ENCODE measurements at regions not wholly inside any gene's neighbourhood (a gene's known extent, or its start where the extent isn't known, plus 50 kb on each side); places are given as distances from the start of the nearest gene placed in this dataset.

DNA sequence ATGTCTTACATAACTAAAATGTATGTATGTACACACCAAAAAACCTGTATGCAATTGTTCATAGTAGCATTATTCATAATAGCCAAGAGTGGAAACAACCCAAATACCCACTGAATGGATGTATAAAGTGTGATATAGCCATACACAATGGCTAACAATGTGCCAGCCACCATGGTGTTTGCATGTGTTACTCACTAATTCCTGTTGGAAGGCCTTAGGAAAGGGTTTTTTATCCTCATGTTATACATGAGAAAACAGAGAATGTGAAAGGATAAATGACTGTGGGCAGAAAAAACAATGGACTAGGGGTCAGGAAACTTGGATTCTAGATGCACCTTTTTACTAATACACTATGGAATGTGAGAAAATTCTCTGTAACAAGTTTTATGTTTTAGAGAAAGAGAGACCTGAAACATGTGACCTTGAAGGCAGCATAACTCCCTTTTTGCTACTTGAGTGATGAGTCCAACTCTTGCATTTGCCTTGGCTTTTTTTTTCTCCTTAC is 55.7 kb downstream of the TIGD2 start:
- TF ChIP-seq, protein P1, sequence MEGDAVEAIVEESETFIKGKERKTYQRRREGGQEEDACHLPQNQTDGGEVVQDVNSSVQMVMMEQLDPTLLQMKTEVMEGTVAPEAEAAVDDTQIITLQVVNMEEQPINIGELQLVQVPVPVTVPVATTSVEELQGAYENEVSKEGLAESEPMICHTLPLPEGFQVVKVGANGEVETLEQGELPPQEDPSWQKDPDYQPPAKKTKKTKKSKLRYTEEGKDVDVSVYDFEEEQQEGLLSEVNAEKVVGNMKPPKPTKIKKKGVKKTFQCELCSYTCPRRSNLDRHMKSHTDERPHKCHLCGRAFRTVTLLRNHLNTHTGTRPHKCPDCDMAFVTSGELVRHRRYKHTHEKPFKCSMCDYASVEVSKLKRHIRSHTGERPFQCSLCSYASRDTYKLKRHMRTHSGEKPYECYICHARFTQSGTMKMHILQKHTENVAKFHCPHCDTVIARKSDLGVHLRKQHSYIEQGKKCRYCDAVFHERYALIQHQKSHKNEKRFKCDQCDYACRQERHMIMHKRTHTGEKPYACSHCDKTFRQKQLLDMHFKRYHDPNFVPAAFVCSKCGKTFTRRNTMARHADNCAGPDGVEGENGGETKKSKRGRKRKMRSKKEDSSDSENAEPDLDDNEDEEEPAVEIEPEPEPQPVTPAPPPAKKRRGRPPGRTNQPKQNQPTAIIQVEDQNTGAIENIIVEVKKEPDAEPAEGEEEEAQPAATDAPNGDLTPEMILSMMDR (IDR thresholded peaks at IDR 0.05), result no peak
- TF ChIP-seq POLR2A (IDR thresholded peaks at IDR 0.05), result no peak
- ATAC-seq (no peak), DNase-seq (no peak)
- no peaks in the 10 kb centered on the region for H3K27me3 ChIP-seq
- no peak overlapping the region for H3K4me3 ChIP-seq
- H3K27ac ChIP-seq, result no peak overlapping the region
- intact Hi-C loops (cut with DNase I), result loop anchor here (10.0 kb wide), 2 partner anchors 48 to 268 kb away; no protein-coding TSS in a partner anchor
- no peaks in the 10 kb centered on the region for H3K36me3 ChIP-seq (replicated peaks in 1 of 2; ENCODE audit: insufficient read depth in 1 of 2, low read depth in 2 of 2)
- H3K9me3 ChIP-seq, result no peaks in the 10 kb centered on the region
- H3K4me1 ChIP-seq, result peaks cover 6% of the 10 kb centered on the region

DNA sequence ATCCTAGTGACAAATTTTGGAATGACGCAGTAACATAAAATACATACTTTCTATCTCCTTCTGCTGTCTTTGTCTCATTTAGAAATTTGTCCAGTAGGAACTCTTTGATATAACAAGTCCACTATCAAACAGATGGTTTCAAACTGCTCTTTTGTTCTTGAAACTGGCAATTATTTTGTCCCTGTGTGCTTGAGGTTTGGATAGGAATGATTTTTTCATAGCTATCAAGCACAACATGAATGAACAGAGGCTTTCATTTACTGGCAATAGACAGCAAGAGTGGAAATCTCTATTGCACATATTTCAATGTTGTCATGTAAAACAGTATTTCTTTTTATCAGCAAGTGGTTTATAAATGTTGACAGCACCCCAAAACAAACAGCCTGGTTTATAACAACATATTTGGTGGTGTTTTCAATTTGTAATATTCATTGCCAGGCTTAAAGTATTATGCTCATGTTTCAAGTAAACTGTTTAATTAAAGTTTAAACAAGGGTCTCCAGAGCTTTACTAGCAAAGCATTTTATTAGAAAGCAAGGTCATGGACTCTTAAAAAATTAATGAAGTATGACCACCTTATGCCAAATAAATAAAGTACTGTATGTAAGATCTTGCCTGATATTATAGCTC is 60.0 kb downstream of the TIGD2 start:
- no peaks in the 10 kb centered on the region for H3K27me3 ChIP-seq
- H3K27ac ChIP-seq, result no peak overlapping the region
- H3K9me3 ChIP-seq, result no peaks in the 10 kb centered on the region
- WGBS, 2 donors, result 87% methylated on average over 1 of the region's 1 CpG
- TF ChIP-seq, protein P1 (IDR thresholded peaks at IDR 0.05), result no peak
- no peak for TF ChIP-seq POLR2A (IDR thresholded peaks at IDR 0.05)
- DNase-seq (no peak), ATAC-seq (no peak)
- peaks cover 22% of the 10 kb centered on the region for H3K4me1 ChIP-seq
- intact Hi-C loops (cut with DNase I), result no loop called here
- no peak overlapping the region for H3K4me3 ChIP-seq
- no peaks in the 10 kb centered on the region for H3K36me3 ChIP-seq (replicated peaks in 1 of 2; ENCODE audit: insufficient read depth in 1 of 2, low read depth in 2 of 2)

DNA sequence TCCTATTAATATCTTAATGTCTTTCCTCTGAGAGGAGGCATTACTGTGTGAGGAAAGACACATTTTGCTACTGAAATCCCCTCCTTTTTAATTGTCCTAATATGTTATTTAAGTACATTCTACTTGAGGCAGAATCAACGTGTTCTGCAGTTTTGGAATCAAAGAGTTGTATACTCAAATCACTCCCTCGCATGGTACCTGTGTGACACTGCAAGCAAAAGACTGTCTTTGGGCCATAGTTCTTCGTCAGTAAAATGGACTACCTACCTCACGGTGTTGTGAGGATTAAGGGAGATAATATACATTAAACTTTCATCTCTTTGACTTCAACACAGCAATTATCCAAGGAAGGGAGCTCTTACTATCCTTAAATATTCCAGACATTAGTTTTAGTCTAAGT is 61.5 kb downstream of the TIGD2 start:
- DNase-seq (no peak), ATAC-seq (no peak)
- 69 to 86% methylated on average over 4 of the region's 4 CpGs for WGBS, 2 donors
- Histone ChIP-seq H3K4me3 (no peak overlapping the region), H3K4me1 (peaks cover 24% of the 10 kb centered on the region), H3K36me3 (replicated peaks in 1 of 2; ENCODE audit: insufficient read depth in 1 of 2, low read depth in 2 of 2) (no peaks in the 10 kb centered on the region), H3K27ac (no peak overlapping the region), H3K27me3 (no peaks in the 10 kb centered on the region), H3K9me3 (no peaks in the 10 kb centered on the region)
- intact Hi-C loops (cut with DNase I), result no loop called here
- TF ChIP-seq POLR2A (IDR thresholded peaks at IDR 0.05), result no peak
- TF ChIP-seq, protein P1 (IDR thresholded peaks at IDR 0.05), result no peak

DNA sequence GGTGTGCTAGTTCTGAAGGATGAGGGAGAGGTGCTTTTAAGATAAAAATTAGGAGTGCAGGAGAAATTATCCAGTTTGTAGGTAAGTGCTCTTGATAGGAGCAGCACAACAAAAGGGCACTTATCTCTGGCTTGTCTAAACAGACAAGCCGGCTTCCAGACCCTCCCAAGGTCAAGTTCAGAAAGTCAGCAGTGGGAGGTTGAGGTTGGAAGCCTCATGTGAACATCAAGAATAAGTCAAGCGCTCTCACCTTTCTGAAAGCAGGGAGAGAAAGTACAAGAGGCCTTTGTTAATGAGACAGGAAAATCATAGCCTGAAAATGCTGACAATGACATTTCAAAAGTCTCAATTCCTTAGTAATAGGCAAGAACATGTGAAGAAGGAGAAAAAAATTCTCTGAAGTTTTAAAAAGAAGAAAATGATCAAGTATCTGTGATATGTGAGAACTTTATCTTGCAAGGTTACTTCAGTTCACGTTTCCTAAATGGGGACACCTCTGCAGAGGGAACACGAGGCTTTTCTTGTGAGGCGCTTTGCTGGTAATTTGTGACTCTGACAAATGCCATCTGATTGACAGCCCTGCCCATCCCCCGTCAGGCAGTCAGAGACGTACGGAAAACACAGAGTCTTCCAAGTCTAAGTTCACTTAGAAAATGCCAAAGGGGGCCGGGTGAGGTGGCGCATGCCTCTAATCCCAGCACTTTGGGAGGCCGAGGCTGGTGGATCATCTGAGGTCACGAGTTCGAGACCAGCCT is 62.2 kb downstream of the TIGD2 start:
- intact Hi-C loops (cut with DNase I), result no loop called here
- no peak for DNase-seq

More for the DNA sequence above, 62.2 kb downstream of the TIGD2 start:
- 73 to 79% methylated on average over 13 of the region's 13 CpGs for WGBS, 2 donors
- no peaks in the 10 kb centered on the region for H3K36me3 ChIP-seq (replicated peaks in 1 of 2; ENCODE audit: insufficient read depth in 1 of 2, low read depth in 2 of 2)
- H3K9me3 ChIP-seq, result no peaks in the 10 kb centered on the region
- TF ChIP-seq, protein P1 (IDR thresholded peaks at IDR 0.05), result no peak
- no peak for TF ChIP-seq POLR2A (IDR thresholded peaks at IDR 0.05)
- no peaks in the 10 kb centered on the region for H3K27me3 ChIP-seq
- H3K27ac ChIP-seq, result no peak overlapping the region
- no peak for ATAC-seq
- no peak overlapping the region for H3K4me3 ChIP-seq
- H3K4me1 ChIP-seq, result peaks cover 24% of the 10 kb centered on the region
